HS-27A (cell line): ENCODE measurements at regions not wholly inside any gene's neighbourhood (a gene's known extent, or its start where the extent isn't known, plus 50 kb on each side); places are given as distances from the start of the nearest gene placed in this dataset.
"Not testable (repeated sequence)": the region's sequence is repeated elsewhere in the genome, so short reads cannot be mapped to it uniquely, and the experiment has no call there.

Source experiments
- DNase-seq: peaks from one replicate; pipeline ENCODE4 v3.0.0-alpha.2; 2012; ENCODE audit warnings: low read depth, missing footprints

DNA sequence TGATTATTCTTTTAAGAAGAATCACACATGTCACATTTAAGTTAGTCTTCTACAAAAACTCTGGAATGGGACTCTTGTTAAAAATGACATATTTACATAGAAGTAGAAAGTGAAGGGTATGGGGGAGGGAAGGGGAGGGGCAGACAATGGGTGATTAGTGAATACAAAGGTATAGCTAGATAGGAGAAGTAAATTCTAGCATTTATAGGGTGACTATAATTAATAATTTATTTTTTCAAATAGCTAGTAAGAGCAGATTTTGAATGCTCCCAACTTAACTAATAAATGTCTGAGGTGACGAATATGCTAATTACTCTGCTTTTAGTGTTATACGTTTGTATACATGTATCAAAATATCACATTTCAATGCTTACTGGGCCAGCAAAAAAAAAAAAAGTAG, 59.4 kb downstream of the BLTP3B start:
- no peak for DNase-seq

DNA sequence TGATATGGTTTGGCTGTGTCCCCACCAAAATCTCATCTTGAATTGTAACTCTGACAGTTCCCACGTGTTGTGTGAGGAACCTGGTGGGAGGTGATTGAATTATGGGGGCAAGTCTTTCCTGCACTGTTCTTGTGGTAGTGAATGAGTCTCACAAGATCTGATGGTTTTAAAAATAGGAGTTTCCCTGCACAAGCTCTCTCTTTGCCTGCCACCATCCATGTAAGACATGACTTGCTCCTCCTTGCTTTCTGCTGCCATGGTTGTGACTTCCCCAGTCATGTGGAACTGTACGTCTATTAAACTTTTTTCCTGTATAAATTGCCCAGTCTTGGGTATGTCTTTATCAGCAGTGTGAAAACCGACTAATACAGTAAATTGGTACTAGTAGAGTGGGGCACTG, 63.9 kb downstream of the BLTP3B start:
- DNase-seq, result not testable (repeated sequence)

DNA sequence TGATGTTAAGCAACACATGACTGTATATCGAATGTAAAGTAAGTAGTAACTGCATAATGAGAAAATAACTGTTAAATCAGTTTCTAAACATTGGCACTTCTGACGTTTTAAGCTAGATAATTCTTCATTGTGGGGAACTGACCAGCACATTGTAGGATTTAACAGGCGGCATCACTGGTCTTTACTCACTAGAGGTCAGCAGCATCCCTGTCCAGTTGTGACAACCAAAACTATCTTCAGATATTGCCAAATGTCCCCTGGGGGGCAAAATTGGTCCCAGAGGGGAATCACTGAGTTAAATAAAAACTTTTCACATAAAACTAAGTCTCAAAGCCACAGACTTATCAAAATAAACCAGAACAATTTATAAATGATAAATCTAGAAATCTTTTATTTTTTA, 65.3 kb downstream of the BLTP3B start:
- DNase-seq, result no peak

DNA sequence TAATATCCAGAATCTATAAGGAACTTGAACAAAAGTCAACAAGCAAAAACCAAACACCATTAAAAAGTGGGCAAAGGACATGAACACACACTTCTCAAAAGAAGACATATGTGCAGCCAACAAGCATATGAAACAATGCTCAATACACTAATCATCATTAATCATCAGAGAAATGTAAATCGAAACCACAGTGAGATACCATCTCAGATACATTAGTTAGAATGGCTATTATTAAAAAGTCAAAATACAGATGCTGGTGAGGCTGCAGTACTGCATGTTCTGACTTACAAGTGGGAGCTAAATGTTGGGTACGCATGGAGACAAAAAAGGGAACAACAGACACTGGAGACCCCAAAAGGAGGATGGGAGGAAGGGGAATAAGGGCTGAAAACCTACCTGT, 67.1 kb downstream of the BLTP3B start:
- DNase-seq, result no peak

DNA sequence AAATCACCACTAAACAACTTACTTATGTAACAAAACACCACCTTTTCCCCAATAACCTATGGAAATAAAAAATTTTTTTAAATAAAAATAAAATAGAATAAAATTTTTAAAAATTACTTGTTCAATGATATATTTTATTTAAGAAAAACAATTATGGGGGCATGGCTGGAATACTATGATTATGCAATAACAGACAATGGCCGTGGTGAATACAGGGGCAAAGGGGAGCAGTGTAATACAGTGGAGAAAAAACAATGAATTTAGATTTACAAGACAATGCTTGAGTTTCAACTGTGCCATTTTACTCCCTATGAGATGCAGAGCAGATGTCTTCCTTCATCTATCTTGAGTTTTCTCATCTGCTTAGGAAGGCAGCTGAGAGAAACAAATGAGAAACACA, 72.9 kb downstream of the BLTP3B start:
- no peak for DNase-seq

DNA sequence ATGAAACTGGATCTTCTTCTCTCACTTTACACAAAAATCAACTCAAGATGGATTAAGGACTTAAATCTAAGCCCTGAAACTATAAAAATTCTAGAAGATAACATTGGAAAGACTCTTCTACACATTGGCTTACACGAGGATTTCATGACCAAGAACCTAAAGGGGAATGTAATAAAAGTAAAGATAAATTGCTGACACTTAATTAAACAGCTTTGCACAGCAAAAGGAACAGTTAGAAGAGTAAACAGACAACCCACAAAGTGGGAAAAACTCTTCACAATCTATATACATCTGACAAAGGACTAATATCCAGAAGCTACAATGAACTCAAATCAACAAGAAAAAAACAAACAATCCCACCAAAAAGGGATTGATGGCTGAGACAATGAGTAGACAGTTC, 74.4 kb downstream of the BLTP3B start:
- DNase-seq, result no peak

DNA sequence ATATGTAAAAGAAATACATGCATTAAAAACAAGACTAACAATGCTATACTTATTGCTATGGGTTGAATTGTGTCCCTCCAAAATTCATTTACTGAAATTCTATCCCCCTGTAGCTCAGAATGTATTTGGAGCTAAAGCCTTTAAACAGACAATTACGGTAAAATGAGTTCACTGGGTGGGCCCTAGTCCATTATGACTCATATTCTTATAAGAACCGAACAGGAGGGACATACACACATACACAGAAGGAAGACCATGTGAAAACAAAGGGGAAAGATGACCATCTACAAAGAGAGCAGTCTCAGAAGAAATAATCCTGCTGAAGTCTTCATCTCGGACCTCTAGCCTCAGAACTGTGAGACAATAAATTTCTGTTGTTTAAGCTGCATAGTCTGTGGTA, 77.1 kb upstream of the ANKS1B start:
- no peak for DNase-seq

DNA sequence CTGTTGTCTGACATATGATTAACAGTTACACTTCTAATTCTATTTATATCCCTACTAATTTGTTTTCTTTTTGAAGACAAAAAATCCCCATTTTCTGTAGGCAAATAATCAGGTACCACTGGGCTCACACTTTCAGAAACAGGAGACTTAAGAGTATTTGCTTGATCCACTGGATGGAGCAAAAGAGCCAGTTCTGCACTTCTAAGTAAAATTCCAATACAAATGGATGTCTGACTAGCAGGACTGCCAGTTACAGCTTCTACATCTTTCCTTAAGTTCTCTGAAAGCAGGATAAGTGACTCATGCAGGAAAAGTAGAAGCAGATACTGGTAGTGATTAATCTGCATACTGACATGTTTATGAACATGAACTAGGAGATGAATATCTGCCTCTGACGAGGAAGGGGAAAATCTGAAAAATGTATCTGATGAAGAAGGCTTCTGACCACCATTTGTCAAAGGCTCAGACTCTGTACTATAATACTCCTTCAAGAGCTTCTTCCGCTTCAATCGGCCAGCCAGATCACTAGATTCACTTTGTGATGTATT, 73.8 kb upstream of the ANKS1B start:
- peak; percentile 14 for DNase-seq

DNA sequence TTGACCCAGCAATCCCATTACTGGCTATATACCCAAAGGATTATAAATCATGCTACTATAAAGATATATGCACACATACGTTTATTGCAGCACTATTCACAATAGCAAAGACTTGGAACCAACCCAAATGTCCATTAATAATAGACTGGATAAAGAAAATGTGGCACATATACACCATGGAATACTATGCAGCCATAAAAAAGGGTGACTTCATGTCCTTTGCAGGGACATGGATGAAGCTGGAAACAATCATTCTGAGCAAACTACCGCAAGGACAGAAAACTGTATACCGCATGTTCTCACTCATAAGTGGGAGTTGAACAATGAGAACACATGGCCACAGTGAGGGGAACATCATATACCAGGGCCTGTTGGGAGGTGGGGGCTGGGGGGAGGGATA, 61.5 kb upstream of the ANKS1B start:
- not testable (repeated sequence) for DNase-seq

DNA sequence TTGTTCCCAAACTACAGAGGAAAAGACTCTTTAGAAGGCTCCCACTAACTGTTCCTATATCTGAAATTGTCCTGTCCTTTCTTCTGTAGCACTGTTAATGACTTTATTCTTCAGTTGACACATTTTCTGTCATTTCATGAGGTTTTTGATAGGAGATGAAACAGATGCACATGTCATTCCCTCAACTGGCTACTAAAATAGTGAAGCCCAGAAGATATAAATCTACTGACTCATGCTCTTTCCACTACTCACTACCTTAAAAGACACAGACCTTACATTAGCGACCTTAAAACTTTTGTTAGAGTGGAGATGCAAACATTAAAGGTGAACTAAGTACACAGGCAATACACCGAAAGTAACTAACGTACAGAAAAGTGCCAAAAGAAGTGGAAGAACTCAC, 59.5 kb upstream of the ANKS1B start:
- no peak for DNase-seq

DNA sequence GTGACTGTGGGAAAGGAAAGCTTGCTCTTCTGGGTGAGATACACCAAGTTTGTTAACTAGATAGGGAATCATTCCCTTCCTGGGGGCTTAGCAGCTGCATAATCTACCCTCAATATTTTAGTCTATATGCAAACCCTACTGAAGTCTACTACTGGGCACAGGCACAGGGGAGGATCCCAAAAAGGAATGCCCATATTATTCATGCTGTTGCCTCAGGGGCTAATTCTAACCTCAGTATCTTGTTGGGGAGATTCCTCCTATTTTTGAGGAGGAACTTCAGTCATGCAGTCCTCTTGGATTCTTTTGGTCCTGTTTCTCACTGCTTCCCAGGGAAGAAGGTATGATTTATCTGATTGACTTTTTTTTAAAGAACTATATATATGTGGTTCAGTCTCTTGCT, 58.9 kb upstream of the ANKS1B start:
- DNase-seq, result no peak
